ENCODE measurements at regions not wholly inside any gene's neighbourhood (a gene's known extent, or its start where the extent isn't known, plus 50 kb on each side); places are given as distances from the start of the nearest gene placed in this dataset.

GRCh38 chr2:150792780-150793300 lies 305.4 kb upstream of the RND3 start:
- no peaks in the 10 kb centered on the region for H3K9me3 ChIP-seq (ENCODE audit: control insufficient read depth, insufficient read depth, low read length)
- H3K27me3 ChIP-seq (ENCODE audit: control insufficient read depth, insufficient read depth, low read length) = no peaks in the 10 kb centered on the region
- DNase-seq (ENCODE audit: low read depth, low spot score) = no peak
- no peak overlapping the region for H3K4me3 ChIP-seq (ENCODE audit: low read length)
- H3K27ac ChIP-seq (ENCODE audit: low read length) = no peak overlapping the region
- WGBS (ENCODE audit: insufficient coverage, insufficient read length) = no CpG with 5 or more reads among the region's 3 CpGs
- no peaks in the 10 kb centered on the region for H3K36me3 ChIP-seq (ENCODE audit: control insufficient read depth, insufficient read depth, low read length)
- no peaks in the 10 kb centered on the region for H3K4me1 ChIP-seq (ENCODE audit: control insufficient read depth, insufficient read depth, low read length)

- H3K27ac ChIP-seq (ENCODE audit: low read length) = no peak overlapping the region
- no peaks in the 10 kb centered on the region for H3K36me3 ChIP-seq (ENCODE audit: control insufficient read depth, insufficient read depth, low read length)
- no peak for DNase-seq (ENCODE audit: low read depth, low spot score)
- H3K4me1 ChIP-seq (ENCODE audit: control insufficient read depth, insufficient read depth, low read length) = no peaks in the 10 kb centered on the region
- no peak overlapping the region for H3K4me3 ChIP-seq (ENCODE audit: low read length)
- H3K9me3 ChIP-seq (ENCODE audit: control insufficient read depth, insufficient read depth, low read length) = no peaks in the 10 kb centered on the region
- H3K27me3 ChIP-seq (ENCODE audit: control insufficient read depth, insufficient read depth, low read length) = no peaks in the 10 kb centered on the region
Measured at GRCh38 chr2:150791567-150791966, 304.1 kb upstream of the RND3 start.

- WGBS (ENCODE audit: insufficient coverage, insufficient read length) = no CpG with 5 or more reads among the region's 2 CpGs
- no peaks in the 10 kb centered on the region for H3K36me3 ChIP-seq (ENCODE audit: control insufficient read depth, insufficient read depth, low read length)
- no peak overlapping the region for H3K4me3 ChIP-seq (ENCODE audit: low read length)
- DNase-seq (ENCODE audit: low read depth, low spot score) = no peak
- no peaks in the 10 kb centered on the region for H3K27me3 ChIP-seq (ENCODE audit: control insufficient read depth, insufficient read depth, low read length)
- no peaks in the 10 kb centered on the region for H3K4me1 ChIP-seq (ENCODE audit: control insufficient read depth, insufficient read depth, low read length)
- H3K27ac ChIP-seq (ENCODE audit: low read length) = no peak overlapping the region
- no peaks in the 10 kb centered on the region for H3K9me3 ChIP-seq (ENCODE audit: control insufficient read depth, insufficient read depth, low read length)
Measured at GRCh38 chr2:150789376-150789905, 302.0 kb upstream of the RND3 start.

GRCh38 chr2:150788426-150789140 lies 301.1 kb upstream of the RND3 start:
- H3K4me3 ChIP-seq (ENCODE audit: low read length) = no peak overlapping the region
- H3K9me3 ChIP-seq (ENCODE audit: control insufficient read depth, insufficient read depth, low read length) = no peaks in the 10 kb centered on the region
- no CpG with 5 or more reads among the region's 3 CpGs for WGBS (ENCODE audit: insufficient coverage, insufficient read length)
- no peak for DNase-seq (ENCODE audit: low read depth, low spot score)
- no peaks in the 10 kb centered on the region for H3K27me3 ChIP-seq (ENCODE audit: control insufficient read depth, insufficient read depth, low read length)
- no peak overlapping the region for H3K27ac ChIP-seq (ENCODE audit: low read length)
- no peaks in the 10 kb centered on the region for H3K4me1 ChIP-seq (ENCODE audit: control insufficient read depth, insufficient read depth, low read length)
- H3K36me3 ChIP-seq (ENCODE audit: control insufficient read depth, insufficient read depth, low read length) = no peaks in the 10 kb centered on the region

- Histone ChIP-seq H3K4me1 (ENCODE audit: control insufficient read depth, insufficient read depth, low read length) (no peaks in the 10 kb centered on the region), H3K27ac (ENCODE audit: low read length) (no peak overlapping the region), H3K9me3 (ENCODE audit: control insufficient read depth, insufficient read depth, low read length) (no peaks in the 10 kb centered on the region), H3K36me3 (ENCODE audit: control insufficient read depth, insufficient read depth, low read length) (no peaks in the 10 kb centered on the region), H3K27me3 (ENCODE audit: control insufficient read depth, insufficient read depth, low read length) (no peaks in the 10 kb centered on the region), H3K4me3 (ENCODE audit: low read length) (no peak overlapping the region)
- no CpG with 5 or more reads among the region's 6 CpGs for WGBS (ENCODE audit: insufficient coverage, insufficient read length)
- DNase-seq (ENCODE audit: low read depth, low spot score) = no peak
Measured at GRCh38 chr2:150787353-150788093, 300.1 kb upstream of the RND3 start.

GRCh38 chr2:150784389-150784788 lies 296.9 kb upstream of the RND3 start:
- Histone ChIP-seq H3K9me3 (ENCODE audit: control insufficient read depth, insufficient read depth, low read length) (no peaks in the 10 kb centered on the region), H3K36me3 (ENCODE audit: control insufficient read depth, insufficient read depth, low read length) (no peaks in the 10 kb centered on the region), H3K27ac (ENCODE audit: low read length) (no peak overlapping the region), H3K4me1 (ENCODE audit: control insufficient read depth, insufficient read depth, low read length) (no peaks in the 10 kb centered on the region), H3K27me3 (ENCODE audit: control insufficient read depth, insufficient read depth, low read length) (no peaks in the 10 kb centered on the region), H3K4me3 (ENCODE audit: low read length) (no peak overlapping the region)
- DNase-seq (ENCODE audit: low read depth, low spot score) = no peak
- no CpG with 5 or more reads among the region's 3 CpGs for WGBS (ENCODE audit: insufficient coverage, insufficient read length)

GRCh38 chr2:150783896-150784295 lies 296.4 kb upstream of the RND3 start:
- H3K27ac ChIP-seq (ENCODE audit: low read length) = no peak overlapping the region
- H3K36me3 ChIP-seq (ENCODE audit: control insufficient read depth, insufficient read depth, low read length) = no peaks in the 10 kb centered on the region
- H3K4me1 ChIP-seq (ENCODE audit: control insufficient read depth, insufficient read depth, low read length) = no peaks in the 10 kb centered on the region
- no peak for DNase-seq (ENCODE audit: low read depth, low spot score)
- H3K9me3 ChIP-seq (ENCODE audit: control insufficient read depth, insufficient read depth, low read length) = no peaks in the 10 kb centered on the region
- WGBS (ENCODE audit: insufficient coverage, insufficient read length) = no CpG with 5 or more reads among the region's 4 CpGs
- H3K27me3 ChIP-seq (ENCODE audit: control insufficient read depth, insufficient read depth, low read length) = no peaks in the 10 kb centered on the region
- H3K4me3 ChIP-seq (ENCODE audit: low read length) = no peak overlapping the region

GRCh38 chr2:150783015-150783414 lies 295.5 kb upstream of the RND3 start:
- no peak overlapping the region for H3K4me3 ChIP-seq (ENCODE audit: low read length)
- no peak for DNase-seq (ENCODE audit: low read depth, low spot score)
- H3K9me3 ChIP-seq (ENCODE audit: control insufficient read depth, insufficient read depth, low read length) = no peaks in the 10 kb centered on the region
- no peaks in the 10 kb centered on the region for H3K27me3 ChIP-seq (ENCODE audit: control insufficient read depth, insufficient read depth, low read length)
- no peak overlapping the region for H3K27ac ChIP-seq (ENCODE audit: low read length)
- no CpG with 5 or more reads among the region's 3 CpGs for WGBS (ENCODE audit: insufficient coverage, insufficient read length)
- no peaks in the 10 kb centered on the region for H3K36me3 ChIP-seq (ENCODE audit: control insufficient read depth, insufficient read depth, low read length)
- no peaks in the 10 kb centered on the region for H3K4me1 ChIP-seq (ENCODE audit: control insufficient read depth, insufficient read depth, low read length)

- H3K27me3 ChIP-seq (ENCODE audit: control insufficient read depth, insufficient read depth, low read length) = no peaks in the 10 kb centered on the region
- WGBS (ENCODE audit: insufficient coverage, insufficient read length) = no CpG with 5 or more reads among the region's 3 CpGs
Measured at GRCh38 chr2:150782613-150783012, 295.1 kb upstream of the RND3 start.

GRCh38 chr2:150781142-150781541 lies 293.7 kb upstream of the RND3 start:
- Histone ChIP-seq H3K4me1 (ENCODE audit: control insufficient read depth, insufficient read depth, low read length) (no peaks in the 10 kb centered on the region), H3K27me3 (ENCODE audit: control insufficient read depth, insufficient read depth, low read length) (no peaks in the 10 kb centered on the region), H3K9me3 (ENCODE audit: control insufficient read depth, insufficient read depth, low read length) (no peaks in the 10 kb centered on the region), H3K4me3 (ENCODE audit: low read length) (no peak overlapping the region), H3K36me3 (ENCODE audit: control insufficient read depth, insufficient read depth, low read length) (no peaks in the 10 kb centered on the region), H3K27ac (ENCODE audit: low read length) (no peak overlapping the region)
- no CpG with 5 or more reads among the region's 7 CpGs for WGBS (ENCODE audit: insufficient coverage, insufficient read length)
- no peak for DNase-seq (ENCODE audit: low read depth, low spot score)

More at GRCh38 chr2:150782613-150783012, 295.1 kb upstream of the RND3 start:
- Histone ChIP-seq H3K4me1 (ENCODE audit: control insufficient read depth, insufficient read depth, low read length) (no peaks in the 10 kb centered on the region), H3K4me3 (ENCODE audit: low read length) (no peak overlapping the region), H3K9me3 (ENCODE audit: control insufficient read depth, insufficient read depth, low read length) (no peaks in the 10 kb centered on the region), H3K27ac (ENCODE audit: low read length) (no peak overlapping the region), H3K36me3 (ENCODE audit: control insufficient read depth, insufficient read depth, low read length) (no peaks in the 10 kb centered on the region)
- no peak for DNase-seq (ENCODE audit: low read depth, low spot score)
